Chondrocyte (in vitro differentiated cells): ENCODE measurements at regions not wholly inside any gene's neighbourhood (a gene's known extent, or its start where the extent isn't known, plus 50 kb on each side); places are given as distances from the start of the nearest gene placed in this dataset.

Experiments used
- DNase-seq: peaks from one replicate; pipeline ENCODE4 v3.0.0; 2021; ENCODE audit warnings: mixed read lengths, low spot score
- H3K27ac Mint-ChIP-seq: one replicate; pipeline ENCODE4 v1.8.0; 2021; ENCODE audit warnings: mild to moderate bottlenecking, moderate library complexity, mixed read lengths; ENCODE audit not compliant: unreplicated experiment
- H3K27me3 Mint-ChIP-seq: 2 replicates; pipeline ENCODE4 v1.8.0; 2021; ENCODE audit warnings: low read depth, mixed read lengths
- H3K36me3 Mint-ChIP-seq: 2 replicates; pipeline ENCODE4 v1.8.0; 2021; ENCODE audit warnings: low read depth, mixed read lengths
- H3K4me1 Mint-ChIP-seq: 2 replicates; pipeline ENCODE4 v1.8.0; 2021; ENCODE audit warnings: low read depth, mild to moderate bottlenecking, mixed read lengths
- H3K4me3 Mint-ChIP-seq: one replicate; pipeline ENCODE4 v1.8.0; 2021; ENCODE audit warnings: mild to moderate bottlenecking, moderate library complexity, mixed read lengths; ENCODE audit not compliant: unreplicated experiment
- H3K9me3 Mint-ChIP-seq: 2 replicates; pipeline ENCODE4 v1.8.0; 2021; ENCODE audit warnings: low read depth, mixed read lengths
- CTCF ChIP-seq: fragments of 200-600 bp; sonication (generic); IDR thresholded peaks from 2 replicates; pipeline ENCODE4 v1.5.0; 2021; ENCODE audit warnings: antibody characterized with exemption, mild to moderate bottlenecking, moderate library complexity

GRCh38 chr22:48155446-48155845, 1393.0 kb downstream of the TBC1D22A start:
- TF ChIP-seq CTCF, result no peak
- H3K36me3 Mint-ChIP-seq, result no peaks in the 10 kb centered on the region
- H3K4me1 Mint-ChIP-seq, result no peaks in the 10 kb centered on the region
- no peaks in the 10 kb centered on the region for H3K9me3 Mint-ChIP-seq
- no peak overlapping the region for H3K4me3 Mint-ChIP-seq
- DNase-seq, result peak; percentile 42
- H3K27me3 Mint-ChIP-seq, result no peaks in the 10 kb centered on the region
- H3K27ac Mint-ChIP-seq, result no peak overlapping the region

- TF ChIP-seq CTCF, result no peak
- Mint-ChIP-seq H3K27ac (no peak overlapping the region), H3K4me3 (no peak overlapping the region), H3K36me3 (no peaks in the 10 kb centered on the region), H3K9me3 (no peaks in the 10 kb centered on the region), H3K4me1 (no peaks in the 10 kb centered on the region), H3K27me3 (no peaks in the 10 kb centered on the region)
- peak; percentile 80 for DNase-seq
Observed at GRCh38 chr22:48154943-48155240, 1392.4 kb downstream of the TBC1D22A start.

GRCh38 chr22:48154169-48154942, 1391.9 kb downstream of the TBC1D22A start:
- Mint-ChIP-seq H3K9me3 (no peaks in the 10 kb centered on the region), H3K4me1 (no peaks in the 10 kb centered on the region), H3K4me3 (no peak overlapping the region), H3K27me3 (no peaks in the 10 kb centered on the region), H3K36me3 (no peaks in the 10 kb centered on the region), H3K27ac (no peak overlapping the region)
- no peak for TF ChIP-seq CTCF
- peak; percentile 54 for DNase-seq

- Mint-ChIP-seq H3K27me3 (no peaks in the 10 kb centered on the region), H3K9me3 (peaks cover 3% of the 10 kb centered on the region), H3K4me1 (no peaks in the 10 kb centered on the region), H3K27ac (no peak overlapping the region), H3K4me3 (no peak overlapping the region), H3K36me3 (no peaks in the 10 kb centered on the region)
- peak; percentile 71 for DNase-seq
- TF ChIP-seq CTCF, result no peak
Observed at GRCh38 chr22:48153726-48154125, 1391.3 kb downstream of the TBC1D22A start.

GRCh38 chr22:48152916-48153315, 1390.5 kb downstream of the TBC1D22A start:
- no peak for TF ChIP-seq CTCF
- Mint-ChIP-seq H3K27ac (no peak overlapping the region), H3K36me3 (no peaks in the 10 kb centered on the region), H3K27me3 (no peaks in the 10 kb centered on the region), H3K4me1 (no peaks in the 10 kb centered on the region), H3K9me3 (peaks cover 3% of the 10 kb centered on the region), H3K4me3 (no peak overlapping the region)
- DNase-seq, result no peak
